Adrenal gland (tissue), 9 donors: ENCODE measurements at regions not wholly inside any gene's neighbourhood (a gene's known extent, or its start where the extent isn't known, plus 50 kb on each side); places are given as distances from the start of the nearest gene placed in this dataset.

Experiments used
- DNase-seq, 7 donors: peaks; one replicate each; pipeline ENCODE4 v3.0.0-alpha.2; 2019 to 2020
- H3K27ac ChIP-seq, 5 donors: fragments of 200-600 bp; sonication (generic) in 4 of 5; 1 replicate in 3 of 5; 2 replicates in 2 of 5; pipeline versions ENCODE4 v1.5.1 to v1.8.0; 2016 to 2020; ENCODE audit warnings: mild to moderate bottlenecking in 1 of 5
- H3K27me3 ChIP-seq: fragments of 200-600 bp; 2 replicates; pipeline ENCODE4 v1.8.0; 2021
- H3K36me3 ChIP-seq, 2 donors: fragments of 200-600 bp; replicated peaks in 1 of 2; 1 replicate in 1 of 2; 2 replicates in 1 of 2; pipeline versions ENCODE4 v1.5.1 to v1.8.0; 2018 to 2022
- H3K4me1 ChIP-seq, 2 donors: fragments of 200-600 bp; replicated peaks in 1 of 2; 1 replicate in 1 of 2; 2 replicates in 1 of 2; pipeline versions ENCODE4 v1.5.1 to v1.8.0; 2018 to 2021
- H3K4me3 ChIP-seq, 4 donors: fragments of 200-600 bp; sonication (generic) in 3 of 4; one replicate each; pipeline ENCODE4 v1.5.1; 2016 to 2018
- H3K9me3 ChIP-seq, 3 donors: fragments of 200-600 bp; sonication (generic) in 1 of 3; replicated peaks in 1 of 3; 1 replicate in 2 of 3; 2 replicates in 1 of 3; pipeline versions ENCODE4 v1.5.1 to v1.8.0; 2016 to 2021
- CTCF ChIP-seq, 6 experiments: fragments of 450-650 bp in 4 of 6; fragments of 200-600 bp in 2 of 6; sonication (generic) in 1 of 6; IDR thresholded peaks; 1 replicate in 5 of 6; 2 replicates in 1 of 6; pipeline versions ENCODE4 v1.5.1 to v1.8.0; 2016 to 2021; ENCODE audit warnings: antibody characterized with exemption in 6 of 6, mild to moderate bottlenecking in 2 of 6, moderate library complexity in 1 of 6
- POLR2A ChIP-seq, 2 donors: fragments of 450-650 bp; IDR thresholded peaks; one replicate each; pipeline ENCODE4 v1.6.1; 2017; ENCODE audit warnings: antibody characterized with exemption in 2 of 2, mild to moderate bottlenecking in 2 of 2, moderate library complexity in 1 of 2
- WGBS, 4 donors: extraction: QIAGEN DNeasy Blood & Tissue Kit in 2 of 4; methylation state at CpG; one replicate each; pipeline versions ENCODE4 v1.1.5 to v1.1.7; 2013 to 2017; 5-methylcytosine and 5-hydroxymethylcytosine counted together
- intact Hi-C, 2 donors: fragments of 100-400 bp; cut with DNase I; formaldehyde crosslinking; loops; one replicate each; pipeline versions ENCODE4 v1.14.1 to v1.15.0; 2022 to 2023
- donor health status: healthy with polysubstance abuse.
- donor health status: Bipolar disorder and iron deficiency.
- donor health status: DM: yes; HTN: yes; CAD: no.
- donor health status: DM: no; HTN: no; CAD: no.
- donor health status: DM: no; HTN: no; CAD: no.

GRCh38 chr7:131655866-131656265 lies 99.4 kb upstream of the PODXL start:
- TF ChIP-seq CTCF (IDR thresholded peaks at IDR 0.05) (no peak), POLR2A (IDR thresholded peaks at IDR 0.05) (no peak)
- H3K27ac ChIP-seq = no peak overlapping the region
- no peaks in the 10 kb centered on the region for H3K4me1 ChIP-seq
- no peaks in the 10 kb centered on the region for H3K9me3 ChIP-seq
- no peaks in the 10 kb centered on the region for H3K27me3 ChIP-seq
- DNase-seq = no peak
- 69 to 83% (median 79%) methylated on average over 4 to 7 of the region's 7 CpGs for WGBS, 4 donors
- intact Hi-C loops = no loop called here
- no peak overlapping the region for H3K4me3 ChIP-seq
- H3K36me3 ChIP-seq = no peaks in the 10 kb centered on the region

- TF ChIP-seq CTCF (IDR thresholded peaks at IDR 0.05) (no peak), POLR2A (IDR thresholded peaks at IDR 0.05) (no peak)
- H3K4me1 ChIP-seq = no peaks in the 10 kb centered on the region
- no peaks in the 10 kb centered on the region for H3K27me3 ChIP-seq
- no peak overlapping the region for H3K27ac ChIP-seq
- no peak for DNase-seq
- no peaks in the 10 kb centered on the region for H3K9me3 ChIP-seq
- WGBS, 4 donors = 79 to 88% (median 81%) methylated on average over 6 of the region's 6 CpGs
- intact Hi-C loops = no loop called here
- H3K4me3 ChIP-seq = no peak overlapping the region
- H3K36me3 ChIP-seq = no peaks in the 10 kb centered on the region
Measured at GRCh38 chr7:131655447-131655846, 99.0 kb upstream of the PODXL start.

- Histone ChIP-seq H3K27me3 (no peaks in the 10 kb centered on the region), H3K36me3 (no peaks in the 10 kb centered on the region), H3K4me3 (no peak overlapping the region), H3K4me1 (no peaks in the 10 kb centered on the region), H3K27ac (no peak overlapping the region), H3K9me3 (no peaks in the 10 kb centered on the region)
- intact Hi-C loops = loop anchor here (5.0 kb wide), 1 partner anchor 147 kb away; no protein-coding TSS in a partner anchor
- peak; percentile 80 to 93 (median 86) for DNase-seq
- WGBS, 4 donors = 26 to 60% (median 37%) methylated on average over 8 to 19 of the region's 19 CpGs
- TF ChIP-seq POLR2A (IDR thresholded peaks at IDR 0.05) = no peak
- TF ChIP-seq CTCF (IDR thresholded peaks at IDR 0.05) = peak; percentile 81 to 98 (median 87)
Measured at GRCh38 chr7:131654668-131655326, 98.4 kb upstream of the PODXL start.

GRCh38 chr7:131654249-131654558 lies 97.8 kb upstream of the PODXL start:
- 74 to 86% (median 81%) methylated on average over 1 of the region's 1 CpG for WGBS, 4 donors
- Histone ChIP-seq H3K4me3 (no peak overlapping the region), H3K4me1 (no peaks in the 10 kb centered on the region), H3K36me3 (no peaks in the 10 kb centered on the region), H3K27me3 (no peaks in the 10 kb centered on the region), H3K9me3 (no peaks in the 10 kb centered on the region), H3K27ac (no peak overlapping the region)
- DNase-seq = no peak
- intact Hi-C loops = loop anchor here (5.0 kb wide), 1 partner anchor 147 kb away; no protein-coding TSS in a partner anchor
- no peak for TF ChIP-seq CTCF (IDR thresholded peaks at IDR 0.05)
- TF ChIP-seq POLR2A (IDR thresholded peaks at IDR 0.05) = no peak
